Gastroesophageal sphincter (tissue), 3 donors: ENCODE measurements at regions not wholly inside any gene's neighbourhood (a gene's known extent, or its start where the extent isn't known, plus 50 kb on each side); places are given as distances from the start of the nearest gene placed in this dataset.

Experiments
- EP300 ChIP-seq: sonication (generic); formaldehyde crosslinking; IDR thresholded peaks from one replicate; pipeline ENCODE4 v1.6.1; 2017; ENCODE audit warnings: antibody characterized with exemption, mild to moderate bottlenecking
- POLR2A ChIP-seq, 2 donors: fragments of 450-650 bp; IDR thresholded peaks; one replicate each; pipeline ENCODE4 v1.6.1; 2017; ENCODE audit warnings: antibody characterized with exemption in 2 of 2, mild to moderate bottlenecking in 2 of 2, moderate library complexity in 1 of 2
- TF ChIP-seq, protein P1 (sequence below), 4 experiments: fragments of 200-600 bp in 2 of 4; fragments of 450-650 bp in 2 of 4; sonication (generic) in 1 of 4; IDR thresholded peaks; one replicate each; pipeline ENCODE4 v1.5.1; 2017 to 2019; ENCODE audit warnings: antibody characterized with exemption in 4 of 4, mild to moderate bottlenecking in 2 of 4, moderate library complexity in 2 of 4

DNA sequence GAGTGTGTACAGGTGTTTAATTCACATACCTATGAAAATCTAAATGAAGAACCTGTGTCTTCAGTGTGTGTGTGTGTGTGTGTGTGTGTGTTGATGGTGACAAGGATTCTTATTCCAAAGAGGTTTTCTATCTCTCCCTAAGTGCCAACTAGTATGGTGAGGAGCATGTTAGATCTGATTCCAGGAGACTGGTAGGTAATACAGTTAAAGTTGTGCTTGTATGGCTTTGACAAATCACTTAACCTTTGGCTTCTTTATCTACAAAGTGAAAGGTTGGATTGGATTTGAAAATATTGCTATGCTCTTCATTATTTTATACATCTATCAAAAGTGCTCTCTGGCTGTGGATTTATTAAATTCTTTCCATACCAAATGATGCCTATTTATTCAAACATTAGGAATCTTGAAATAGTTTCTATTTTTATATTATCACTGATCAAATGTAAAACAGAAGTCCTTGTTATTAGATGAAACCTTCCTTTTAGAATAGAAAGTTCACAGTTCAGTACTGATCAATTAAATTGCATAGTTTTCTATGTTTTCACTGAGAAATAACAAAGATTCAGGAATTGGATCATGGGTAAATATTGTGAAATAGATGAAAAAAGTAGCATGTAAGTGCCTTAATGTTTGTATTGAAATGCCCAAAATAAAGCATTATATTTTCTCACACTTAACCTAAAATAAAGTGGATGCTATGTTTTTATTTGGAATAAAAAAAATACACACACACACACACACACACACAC is 84.4 kb upstream of the MLIP start:
- TF ChIP-seq POLR2A (IDR thresholded peaks at IDR 0.05) (no peak), EP300 (no peak)
- TF ChIP-seq, protein P1, sequence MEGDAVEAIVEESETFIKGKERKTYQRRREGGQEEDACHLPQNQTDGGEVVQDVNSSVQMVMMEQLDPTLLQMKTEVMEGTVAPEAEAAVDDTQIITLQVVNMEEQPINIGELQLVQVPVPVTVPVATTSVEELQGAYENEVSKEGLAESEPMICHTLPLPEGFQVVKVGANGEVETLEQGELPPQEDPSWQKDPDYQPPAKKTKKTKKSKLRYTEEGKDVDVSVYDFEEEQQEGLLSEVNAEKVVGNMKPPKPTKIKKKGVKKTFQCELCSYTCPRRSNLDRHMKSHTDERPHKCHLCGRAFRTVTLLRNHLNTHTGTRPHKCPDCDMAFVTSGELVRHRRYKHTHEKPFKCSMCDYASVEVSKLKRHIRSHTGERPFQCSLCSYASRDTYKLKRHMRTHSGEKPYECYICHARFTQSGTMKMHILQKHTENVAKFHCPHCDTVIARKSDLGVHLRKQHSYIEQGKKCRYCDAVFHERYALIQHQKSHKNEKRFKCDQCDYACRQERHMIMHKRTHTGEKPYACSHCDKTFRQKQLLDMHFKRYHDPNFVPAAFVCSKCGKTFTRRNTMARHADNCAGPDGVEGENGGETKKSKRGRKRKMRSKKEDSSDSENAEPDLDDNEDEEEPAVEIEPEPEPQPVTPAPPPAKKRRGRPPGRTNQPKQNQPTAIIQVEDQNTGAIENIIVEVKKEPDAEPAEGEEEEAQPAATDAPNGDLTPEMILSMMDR (IDR thresholded peaks at IDR 0.05), result no peak
